Midbrain (tissue), 1 donor: ENCODE measurements at regions not wholly inside any gene's neighbourhood (a gene's known extent, or its start where the extent isn't known, plus 50 kb on each side); places are given as distances from the start of the nearest gene placed in this dataset.

Experiments
- DNase-seq: peaks from one replicate; lab custom pipeline; 2025; lab: John Stamatoyannopoulos, UW

GRCh38 chr13:22009500-22009899, 338.6 kb downstream of the FGF9 start:
- DNase-seq = no peak

- DNase-seq = no peak
Observed at GRCh38 chr13:22009937-22010336, 339.1 kb downstream of the FGF9 start.

GRCh38 chr13:22012686-22013085, 341.8 kb downstream of the FGF9 start:
- DNase-seq = no peak

DNA sequence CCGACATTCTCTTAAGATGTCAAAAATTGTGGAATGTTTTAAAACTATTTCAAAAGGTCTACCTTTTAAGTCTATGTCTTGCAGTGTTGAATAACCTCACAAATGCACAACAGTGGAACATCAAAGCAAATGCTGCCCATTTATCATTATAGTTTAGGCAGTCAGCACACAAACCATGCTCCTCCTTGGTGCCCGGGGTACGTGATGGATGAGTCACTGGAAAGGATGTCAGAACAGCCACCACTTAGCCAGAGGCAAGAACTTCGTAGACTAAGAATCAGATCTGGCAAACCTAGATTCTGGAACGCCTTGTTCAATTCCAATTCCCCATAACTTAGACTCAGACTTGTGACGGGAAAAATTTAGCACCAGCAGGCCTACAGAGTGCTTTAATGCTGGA, 343.6 kb downstream of the FGF9 start:
- no peak for DNase-seq

DNA sequence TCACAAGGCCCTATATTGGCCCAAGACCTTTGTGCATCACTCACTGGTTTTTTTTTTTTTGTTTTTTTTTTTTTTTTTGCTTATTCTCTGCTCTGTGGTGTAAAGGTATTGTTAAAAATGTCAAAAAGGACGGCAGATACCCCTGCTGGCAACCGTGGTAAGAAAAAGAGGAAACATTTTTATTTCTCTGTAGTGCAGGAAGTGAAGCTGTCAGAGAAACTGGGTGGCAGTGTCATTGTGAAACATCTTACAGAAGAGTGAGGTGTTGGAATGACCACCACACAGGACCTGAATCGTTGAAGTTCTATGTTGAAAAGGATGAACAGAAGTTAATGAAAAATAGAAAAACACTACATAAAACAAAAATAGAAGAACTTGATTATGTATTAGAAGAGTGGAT, 346.4 kb downstream of the FGF9 start:
- DNase-seq = no peak

- DNase-seq = no peak
Observed at GRCh38 chr13:22018076-22018835, 347.4 kb downstream of the FGF9 start.

DNA sequence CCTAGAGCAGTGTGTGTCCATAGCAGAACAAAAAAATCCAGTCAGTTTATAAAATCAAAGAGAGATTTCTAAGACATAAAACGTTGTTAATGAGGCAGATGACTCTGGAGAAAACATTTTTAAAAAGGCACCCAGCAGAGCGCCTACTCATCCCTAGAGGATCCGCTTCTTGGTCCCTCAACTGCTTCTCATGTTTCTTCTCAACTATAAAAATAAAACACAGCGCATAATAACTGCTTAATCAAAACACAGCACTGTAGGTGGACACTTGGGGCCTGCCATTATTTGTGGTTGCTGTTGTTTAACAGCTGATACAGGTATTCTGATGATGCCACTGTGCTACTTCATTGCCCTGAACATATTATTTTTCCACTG, 347.9 kb downstream of the FGF9 start:
- DNase-seq = no peak

- no peak for DNase-seq
Observed at GRCh38 chr13:22024381-22024994, 353.6 kb downstream of the FGF9 start.

DNA sequence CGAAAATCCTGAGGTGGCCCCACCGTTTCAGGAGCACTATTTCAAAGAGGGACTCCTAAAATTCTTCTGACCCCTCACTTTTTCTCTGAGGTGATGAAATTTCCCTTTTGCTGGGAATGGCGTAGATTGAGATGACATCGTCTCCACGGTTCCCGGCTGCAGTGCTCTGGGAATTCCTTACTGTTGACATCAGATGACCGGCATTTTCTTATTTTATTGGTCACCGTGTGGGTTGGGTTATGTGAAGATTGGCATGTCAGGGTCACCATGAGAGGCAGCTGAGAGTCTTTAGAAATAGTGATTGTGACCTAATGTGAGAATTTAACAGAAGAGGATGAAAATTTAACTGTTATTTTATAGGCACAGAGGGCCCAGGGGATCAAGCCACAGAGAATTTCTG, 356.7 kb downstream of the FGF9 start:
- DNase-seq = no peak

GRCh38 chr13:22028831-22029230, 358.0 kb downstream of the FGF9 start:
- DNase-seq = no peak

DNA sequence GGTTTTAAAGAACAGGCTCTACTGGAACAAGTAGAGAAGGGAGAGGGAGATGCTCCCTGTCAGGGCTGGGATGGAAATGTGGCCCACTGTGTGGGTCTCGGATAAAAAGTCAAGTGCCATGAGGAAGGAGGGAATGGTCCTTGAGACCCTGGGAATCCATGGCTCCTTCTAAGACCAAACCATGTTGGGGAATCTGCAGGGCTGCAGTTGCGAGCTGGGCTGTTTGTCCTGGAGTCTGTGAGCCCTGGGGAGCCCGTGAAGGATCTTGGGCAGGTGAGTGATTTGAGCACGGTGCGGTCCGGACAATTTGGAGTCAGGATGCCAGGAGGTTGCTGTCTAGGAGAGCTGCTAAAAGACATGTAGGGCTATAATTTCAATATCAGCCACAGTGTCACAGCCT, 359.4 kb downstream of the FGF9 start:
- no peak for DNase-seq

DNA sequence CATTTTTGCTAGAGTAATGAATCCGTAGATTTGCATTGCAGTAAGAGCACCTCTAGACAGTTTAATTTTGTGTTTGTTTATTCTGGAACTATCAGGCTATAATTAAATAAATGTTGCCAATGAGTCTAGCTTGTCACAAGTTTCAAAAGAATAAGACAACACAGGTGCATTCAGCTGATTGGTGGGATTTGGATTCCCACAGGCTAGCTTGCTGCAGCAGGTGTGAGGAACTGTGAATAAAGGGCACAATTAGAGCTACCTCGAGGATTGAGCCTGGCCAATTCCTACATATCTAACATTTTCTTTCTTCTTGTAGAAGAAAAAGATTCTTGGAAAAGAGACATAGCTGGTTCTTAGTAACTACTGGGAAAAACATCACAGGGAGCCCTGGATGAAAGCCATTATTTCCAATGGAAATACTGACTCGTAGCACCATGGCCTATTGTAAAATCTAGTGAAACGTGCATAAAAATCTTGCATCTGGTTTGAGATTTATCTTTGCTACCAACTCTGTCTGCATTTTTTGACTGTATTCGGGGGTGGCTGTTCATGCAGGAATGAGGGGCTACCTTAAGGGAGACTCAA, 360.9 kb downstream of the FGF9 start:
- DNase-seq = no peak

- DNase-seq = no peak
Observed at GRCh38 chr13:22032905-22033304, 362.0 kb downstream of the FGF9 start.

DNA sequence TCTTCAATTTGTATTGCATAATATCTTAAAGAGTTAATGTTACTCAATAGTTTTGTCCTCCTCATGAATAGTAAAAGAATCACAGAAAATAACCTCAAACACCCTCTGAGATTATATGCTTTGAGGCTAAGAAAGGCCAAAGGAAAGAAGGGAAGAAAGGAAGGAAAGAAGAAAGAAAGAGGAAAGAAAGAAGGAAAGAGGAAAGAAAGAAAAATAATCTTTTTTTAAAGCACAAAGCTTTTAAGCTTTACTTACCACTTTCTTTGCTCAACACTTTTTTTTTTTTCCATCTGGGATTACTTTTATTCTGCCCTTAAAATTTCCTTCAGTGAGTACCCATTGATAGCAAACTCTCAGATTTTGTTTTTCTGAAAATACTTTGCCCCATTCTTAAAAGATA, 369.1 kb downstream of the FGF9 start:
- DNase-seq = no peak

GRCh38 chr13:22040810-22041364, 370.0 kb downstream of the FGF9 start:
- DNase-seq = no peak

GRCh38 chr13:22041741-22042140, 370.9 kb downstream of the FGF9 start:
- no peak for DNase-seq

- DNase-seq = no peak
Observed at GRCh38 chr13:22047082-22047784, 376.4 kb downstream of the FGF9 start.

DNA sequence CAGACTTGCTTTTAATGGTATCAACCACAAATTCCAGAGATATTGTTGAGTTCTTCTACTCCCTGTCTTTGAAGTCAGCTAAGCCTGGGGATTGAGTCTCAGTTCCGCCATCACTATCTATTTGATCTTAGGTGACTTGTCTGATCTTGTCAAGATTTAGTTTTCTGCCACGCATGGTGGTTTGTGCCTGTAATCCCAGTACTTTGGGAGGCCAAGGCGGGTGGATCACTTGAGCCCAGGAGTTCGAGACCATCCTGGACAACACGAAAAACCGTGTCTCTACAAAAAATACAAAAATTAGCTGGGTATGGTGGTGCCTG, 376.9 kb downstream of the FGF9 start:
- DNase-seq = no peak

DNA sequence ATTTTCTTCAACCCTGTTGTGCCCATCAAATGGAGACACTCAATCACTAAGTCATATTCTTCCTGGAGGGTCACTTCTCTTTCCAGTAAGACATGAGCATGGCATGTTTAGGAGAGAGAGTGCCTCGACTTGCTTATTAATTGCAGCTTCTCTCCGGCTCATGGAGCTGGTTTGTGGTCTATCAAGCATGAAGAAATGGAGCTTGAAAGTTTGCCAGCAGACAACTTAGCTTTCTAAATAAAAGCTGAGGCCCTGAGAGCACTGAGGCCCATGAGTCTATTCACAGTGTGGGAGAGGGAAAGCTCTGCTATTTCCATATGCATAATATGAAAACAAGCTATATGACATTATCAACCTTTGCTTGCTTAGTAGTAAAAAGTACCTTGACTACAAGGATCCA, 378.5 kb downstream of the FGF9 start:
- no peak for DNase-seq

GRCh38 chr13:22050951-22051563, 380.2 kb downstream of the FGF9 start:
- DNase-seq = peak; percentile 2

GRCh38 chr13:22053053-22053452, 382.2 kb downstream of the FGF9 start:
- no peak for DNase-seq

DNA sequence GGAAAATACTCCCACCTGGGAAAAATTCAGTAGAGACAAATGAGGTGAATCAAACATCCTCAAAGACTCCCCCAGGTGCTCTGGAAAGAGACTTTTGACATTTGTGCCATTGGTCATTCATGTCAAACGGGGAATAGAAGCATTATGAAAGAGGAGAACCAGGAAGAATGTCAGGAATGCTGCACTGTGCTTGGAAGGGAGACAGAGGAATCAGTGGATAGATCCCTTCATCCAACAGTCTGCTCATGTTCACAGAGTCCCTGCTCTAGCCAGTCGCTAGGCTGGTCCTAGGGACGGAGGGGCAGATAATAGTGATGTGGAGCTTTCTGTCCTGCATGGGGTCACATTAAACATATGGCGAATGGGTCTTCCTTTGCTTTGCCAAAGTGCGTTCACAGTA, 384.4 kb downstream of the FGF9 start:
- DNase-seq = no peak
